ENCODE measurements at regions not wholly inside any gene's neighbourhood (a gene's known extent, or its start where the extent isn't known, plus 50 kb on each side); places are given as distances from the start of the nearest gene placed in this dataset.

DNA sequence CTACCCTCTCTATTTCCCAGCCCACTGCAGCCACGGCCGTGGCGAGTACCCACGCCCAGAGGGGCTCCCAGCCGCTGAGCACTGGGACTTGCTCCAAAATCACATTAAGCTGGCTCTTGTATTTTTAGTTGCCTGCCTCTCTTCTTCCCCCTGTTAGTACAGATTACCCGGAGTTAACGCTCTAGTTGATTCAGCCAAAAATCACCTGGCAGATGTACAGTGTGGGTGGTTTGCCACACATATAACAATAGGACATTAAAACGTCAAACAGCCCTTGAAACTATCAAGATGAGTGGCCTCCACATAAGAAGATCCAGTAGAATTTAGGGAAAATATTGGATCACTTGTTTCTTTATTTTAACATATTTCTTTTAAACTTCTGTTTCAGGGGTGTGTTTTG lies 268.8 kb upstream of the PRDM1 start:
- no peak for TF ChIP-seq POLR2A (IDR thresholded peaks at IDR 0.05; ENCODE audit: low read depth, low read length)
- FAIRE-seq (no peak), DNase-seq (ENCODE audit: insufficient read length, low spot score) (no peak)

DNA sequence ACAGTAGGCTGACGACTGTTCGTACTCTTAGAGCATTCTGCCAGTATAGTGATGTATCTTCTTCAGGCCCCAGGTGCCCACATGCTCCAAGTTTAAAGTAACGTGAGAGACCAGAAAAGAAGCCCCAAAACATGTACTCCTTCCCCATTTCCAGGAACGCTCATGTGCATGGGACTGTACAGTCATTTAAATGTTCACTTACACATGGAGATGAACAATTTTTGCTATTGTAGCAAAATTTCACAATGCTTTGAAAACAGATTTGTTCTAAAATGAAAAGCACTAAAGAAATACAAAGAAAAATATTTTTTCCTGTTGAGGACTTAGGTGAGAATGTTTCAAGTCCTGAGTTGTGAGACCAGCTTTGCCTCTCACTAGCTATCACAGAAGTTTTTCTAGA lies 269.3 kb upstream of the PRDM1 start:
- TF ChIP-seq POLR2A (IDR thresholded peaks at IDR 0.05; ENCODE audit: low read depth, low read length) = no peak
- DNase-seq (ENCODE audit: insufficient read length, low spot score) = no peak
- FAIRE-seq = no peak

DNA sequence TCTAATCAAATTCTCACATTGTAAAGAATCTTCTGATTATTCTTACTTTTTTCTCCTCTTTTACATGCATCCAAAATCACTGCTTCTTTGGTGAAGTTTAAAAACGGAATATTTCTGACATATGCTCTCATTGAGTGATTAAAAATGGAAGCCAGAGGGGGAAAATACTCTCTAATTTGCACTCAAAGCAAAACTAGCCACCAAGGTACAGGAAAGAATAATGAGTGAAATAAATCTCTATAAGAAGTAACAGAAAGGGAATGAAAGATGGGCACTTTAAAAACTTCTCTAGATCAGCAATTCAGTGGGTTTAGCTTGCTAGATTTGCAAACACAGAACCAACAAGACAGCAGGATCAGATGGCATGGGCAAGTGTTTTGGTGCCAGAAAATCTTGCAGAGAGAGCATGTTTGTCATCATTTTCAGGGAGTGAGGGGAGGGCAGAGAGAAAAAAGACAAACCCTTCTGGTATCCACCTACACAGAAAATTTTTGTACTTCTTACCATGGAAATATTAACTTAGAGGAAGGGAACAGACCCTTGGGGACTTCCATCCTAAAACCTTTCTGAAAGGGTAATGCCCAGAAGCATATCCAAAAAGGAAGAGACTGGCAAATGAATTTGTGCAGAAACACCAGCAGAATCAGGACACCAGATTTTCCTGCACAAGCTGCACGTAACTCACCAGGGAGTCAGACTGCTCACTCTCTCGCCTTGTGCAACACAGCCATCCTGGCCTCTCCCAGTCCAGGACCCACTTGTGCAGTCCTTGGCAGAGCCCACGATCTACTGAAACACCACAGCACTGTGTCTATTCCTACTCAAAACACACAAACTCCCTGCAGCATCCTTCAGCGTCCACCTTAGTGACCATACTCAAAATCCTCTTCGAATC lies 270.2 kb upstream of the PRDM1 start:
- TF ChIP-seq POLR2A (IDR thresholded peaks at IDR 0.05; ENCODE audit: low read depth, low read length) = no peak
- DNase-seq (ENCODE audit: insufficient read length, low spot score) (no peak), FAIRE-seq (no peak)

DNA sequence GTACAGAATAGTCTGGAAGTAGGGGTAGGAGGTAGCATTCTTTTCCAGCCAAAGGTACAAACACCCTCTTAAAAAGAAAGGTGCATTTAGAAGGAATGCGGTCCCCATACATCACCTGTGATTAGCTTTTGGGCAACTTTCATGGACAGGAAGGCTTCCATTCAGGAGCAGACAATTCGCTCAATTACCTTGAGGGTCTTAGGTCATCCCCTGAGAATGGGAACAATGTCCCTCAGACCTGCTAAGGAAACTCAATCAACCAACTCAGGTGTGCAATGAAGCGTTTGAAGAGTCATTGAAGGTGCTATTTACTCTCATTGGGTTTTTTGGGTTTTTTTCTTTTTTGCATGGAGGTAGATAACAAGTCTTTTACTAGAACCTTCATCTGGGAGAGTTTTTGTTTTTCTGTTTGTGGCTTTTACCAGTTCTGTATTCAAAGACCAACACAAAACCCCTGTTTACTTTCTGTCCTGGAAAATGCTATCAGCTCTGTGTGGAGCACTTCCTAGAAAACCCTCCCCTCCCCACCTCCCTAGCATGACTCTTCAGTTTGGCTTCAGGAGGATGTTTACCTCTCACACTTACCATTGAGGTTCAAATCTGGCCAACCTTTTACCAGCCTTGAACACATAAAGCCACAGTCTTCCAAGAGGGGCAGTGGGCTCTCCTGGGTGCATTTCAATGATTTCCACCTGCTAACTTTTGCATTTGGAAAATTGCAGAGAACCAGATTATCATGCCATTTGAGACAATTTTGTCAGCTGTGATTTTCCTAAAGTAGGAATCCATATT lies 271.2 kb upstream of the PRDM1 start:
- FAIRE-seq = no peak
- no peak for TF ChIP-seq POLR2A (IDR thresholded peaks at IDR 0.05; ENCODE audit: low read depth, low read length)
- DNase-seq (ENCODE audit: insufficient read length, low spot score) = no peak

- no peak for DNase-seq (ENCODE audit: insufficient read length, low spot score)
- no peak for FAIRE-seq
- TF ChIP-seq POLR2A (IDR thresholded peaks at IDR 0.05; ENCODE audit: low read depth, low read length) = no peak
These were observed 275.1 kb upstream of the PRDM1 start for GRCh38 chr6:105810922-105811482.

DNA sequence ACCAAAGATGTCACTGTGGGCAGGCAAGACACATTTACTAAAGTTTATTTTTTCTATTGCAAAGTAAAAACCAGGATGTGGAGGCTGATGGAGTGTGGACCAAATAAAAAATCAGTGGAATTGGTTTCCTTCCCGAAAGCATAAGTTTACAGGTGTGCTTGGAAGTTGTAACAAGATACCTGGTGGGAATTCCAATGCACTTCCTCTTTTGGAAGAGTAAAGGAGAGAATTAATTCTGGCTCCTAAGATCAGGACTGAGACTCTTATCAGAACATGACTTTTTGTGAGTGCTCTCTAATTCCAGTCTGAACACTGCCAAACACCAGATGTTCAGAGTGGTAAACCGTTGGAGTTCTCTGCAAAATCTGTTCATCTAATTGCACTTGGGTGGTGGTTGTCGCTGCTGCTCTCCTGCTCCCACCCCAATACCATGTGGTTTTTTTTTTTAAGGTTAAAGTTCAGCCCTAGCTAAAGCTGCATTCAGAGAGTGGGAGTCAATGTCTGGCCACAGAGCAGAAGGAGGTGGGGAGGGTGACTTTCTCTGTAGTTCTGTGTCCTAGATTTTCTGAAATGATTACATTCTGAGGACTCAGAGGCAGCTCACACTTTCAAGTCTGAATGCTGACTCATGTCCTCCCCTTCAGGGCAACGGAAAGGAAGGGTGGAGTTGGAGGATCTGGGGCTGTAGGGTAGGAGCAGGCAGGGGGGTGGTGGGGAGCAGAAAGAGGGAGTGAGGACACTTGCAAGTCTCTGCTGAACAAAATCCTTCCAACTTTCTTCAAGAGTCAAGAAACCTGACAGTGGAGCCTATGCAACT lies 275.8 kb upstream of the PRDM1 start:
- no peak for TF ChIP-seq POLR2A (IDR thresholded peaks at IDR 0.05; ENCODE audit: low read depth, low read length)
- peak; percentile 36 for DNase-seq (ENCODE audit: insufficient read length, low spot score)
- FAIRE-seq = no peak

- FAIRE-seq (no peak), DNase-seq (ENCODE audit: insufficient read length, low spot score) (no peak)
These were observed 277.6 kb upstream of the PRDM1 start for GRCh38 chr6:105808571-105808970.

GRCh38 chr6:105807905-105808304 lies 278.2 kb upstream of the PRDM1 start:
- no peak for FAIRE-seq

More at GRCh38 chr6:105808571-105808970, 277.6 kb upstream of the PRDM1 start:
- TF ChIP-seq POLR2A (IDR thresholded peaks at IDR 0.05; ENCODE audit: low read depth, low read length) = no peak

DNA sequence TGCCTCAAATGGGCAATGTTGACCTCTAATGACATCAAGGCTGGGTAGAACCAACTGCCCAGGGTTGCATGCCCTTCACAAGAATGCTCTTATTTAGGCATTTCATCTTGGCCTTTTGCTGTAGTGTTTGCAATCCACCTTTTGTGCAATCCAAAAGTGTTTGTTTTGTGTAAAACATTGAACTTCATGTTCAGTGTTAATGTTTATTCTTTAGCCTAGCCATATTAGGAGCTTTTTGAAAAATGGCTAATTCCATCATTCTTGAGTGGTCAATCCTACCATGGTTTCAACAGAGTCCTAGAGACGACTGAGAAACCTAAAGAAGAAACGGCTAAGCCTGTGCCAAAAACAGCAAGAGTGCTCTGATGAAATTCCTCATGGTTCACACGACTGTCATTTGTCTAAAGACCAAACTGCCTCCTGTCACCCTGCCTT lies 279.6 kb upstream of the PRDM1 start:
- no peak for DNase-seq (ENCODE audit: insufficient read length, low spot score)
- TF ChIP-seq POLR2A (IDR thresholded peaks at IDR 0.05; ENCODE audit: low read depth, low read length) = no peak
- FAIRE-seq = no peak

More at GRCh38 chr6:105807905-105808304, 278.2 kb upstream of the PRDM1 start:
- no peak for TF ChIP-seq POLR2A (IDR thresholded peaks at IDR 0.05; ENCODE audit: low read depth, low read length)
- DNase-seq (ENCODE audit: insufficient read length, low spot score) = no peak

DNA sequence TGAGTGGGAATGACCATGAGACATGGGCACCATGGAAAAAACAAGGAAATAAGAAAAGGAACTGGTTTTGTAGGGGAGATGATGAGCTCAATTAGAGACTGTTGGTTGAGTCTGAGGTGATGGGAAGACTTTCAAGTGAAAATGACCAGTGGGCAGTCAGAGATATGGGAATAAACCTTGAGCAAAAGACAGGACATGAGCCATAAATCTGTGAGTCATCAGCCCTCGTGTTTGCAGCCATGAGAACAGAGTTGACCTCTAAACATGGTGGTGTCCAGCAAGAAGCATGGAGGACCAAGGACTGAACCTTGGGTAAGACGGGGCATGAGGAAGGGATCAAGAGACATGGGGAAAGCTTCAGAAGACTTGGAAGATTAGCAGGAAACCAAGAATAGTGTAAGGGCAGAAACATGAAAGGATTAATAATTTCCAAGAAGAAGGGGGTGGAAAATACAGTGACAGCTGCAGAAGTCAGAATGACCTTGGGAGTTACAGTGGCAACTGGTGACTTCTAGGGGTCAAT lies 280.6 kb upstream of the PRDM1 start:
- DNase-seq (ENCODE audit: insufficient read length, low spot score) (no peak), FAIRE-seq (no peak)
- TF ChIP-seq POLR2A (IDR thresholded peaks at IDR 0.05; ENCODE audit: low read depth, low read length) = no peak

DNA sequence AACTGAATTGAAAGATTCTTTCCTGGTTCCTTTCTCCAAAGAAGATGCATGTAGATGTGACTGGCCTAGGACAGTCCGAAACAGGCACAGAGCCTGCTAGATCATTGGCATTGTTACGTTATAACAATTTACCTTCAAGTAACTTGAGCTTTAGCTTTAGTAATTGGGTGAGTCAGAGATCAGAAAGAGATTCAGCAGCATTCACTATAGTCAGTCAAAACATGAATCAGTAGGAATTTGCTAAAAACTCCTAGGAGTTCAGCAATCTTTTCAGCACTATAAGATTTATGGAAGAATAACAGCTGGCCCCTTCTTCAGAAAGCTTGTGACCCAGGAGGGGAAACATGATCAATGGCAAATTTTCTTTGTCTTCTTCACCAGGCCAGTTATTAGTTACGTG lies 281.7 kb upstream of the PRDM1 start:
- DNase-seq (ENCODE audit: insufficient read length, low spot score) = no peak
- FAIRE-seq = no peak
- TF ChIP-seq POLR2A (IDR thresholded peaks at IDR 0.05; ENCODE audit: low read depth, low read length) = no peak

GRCh38 chr6:105804000-105804399 lies 282.1 kb upstream of the PRDM1 start:
- DNase-seq (ENCODE audit: insufficient read length, low spot score) (no peak), FAIRE-seq (no peak)
- no peak for TF ChIP-seq POLR2A (IDR thresholded peaks at IDR 0.05; ENCODE audit: low read depth, low read length)

GRCh38 chr6:105803442-105803841 lies 282.7 kb upstream of the PRDM1 start:
- DNase-seq (ENCODE audit: insufficient read length, low spot score) = no peak
- no peak for TF ChIP-seq POLR2A (IDR thresholded peaks at IDR 0.05; ENCODE audit: low read depth, low read length)
- FAIRE-seq = no peak
